Mononuclear cell (primary cell): ENCODE measurements at regions not wholly inside any gene's neighbourhood (a gene's known extent, or its start where the extent isn't known, plus 50 kb on each side); places are given as distances from the start of the nearest gene placed in this dataset.
"Not testable (repeated sequence)": the region's sequence is repeated elsewhere in the genome, so short reads cannot be mapped to it uniquely, and the experiment has no call there.

Experiments
- H3K27me3 ChIP-seq: 2 replicates; pipeline ENCODE4 v1.6.0; 2011; ENCODE audit warnings: low read length, control low read depth; ENCODE audit not compliant: insufficient read depth
- H3K4me1 ChIP-seq: 2 replicates; pipeline ENCODE4 v1.5.1; 2011; ENCODE audit warnings: mild to moderate bottlenecking, low read length, control low read depth; ENCODE audit not compliant: insufficient read depth
- H3K4me3 ChIP-seq: 2 replicates; pipeline ENCODE4 v1.5.1; 2011; ENCODE audit warnings: mild to moderate bottlenecking, low read length, moderate library complexity
- H3K9me3 ChIP-seq: 2 replicates; pipeline ENCODE4 v1.5.1; 2011; ENCODE audit warnings: low read depth, mild to moderate bottlenecking, control low read depth, low read length

DNA sequence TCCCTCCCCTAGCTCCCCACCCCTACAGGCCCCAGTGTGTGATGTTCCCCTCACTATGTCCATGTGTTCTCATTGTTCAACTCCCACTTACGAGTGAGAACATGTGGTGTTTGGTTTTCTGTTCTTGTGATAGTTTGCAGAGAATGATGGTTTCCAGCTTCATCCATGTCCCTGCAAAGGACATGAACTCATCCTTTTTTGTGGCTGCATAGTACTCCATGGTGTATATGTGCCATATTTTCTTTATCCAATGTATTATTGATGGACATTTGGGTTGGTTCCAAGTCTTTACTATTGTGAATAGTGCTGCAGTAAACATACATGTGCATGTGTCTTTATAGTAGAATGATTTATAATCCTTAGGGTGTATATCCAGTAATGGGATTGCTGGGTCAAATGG, 84.6 kb upstream of the HDDC2 start:
- not testable (repeated sequence) for H3K27me3 ChIP-seq, H3K9me3 ChIP-seq, H3K4me1 ChIP-seq, H3K4me3 ChIP-seq

DNA sequence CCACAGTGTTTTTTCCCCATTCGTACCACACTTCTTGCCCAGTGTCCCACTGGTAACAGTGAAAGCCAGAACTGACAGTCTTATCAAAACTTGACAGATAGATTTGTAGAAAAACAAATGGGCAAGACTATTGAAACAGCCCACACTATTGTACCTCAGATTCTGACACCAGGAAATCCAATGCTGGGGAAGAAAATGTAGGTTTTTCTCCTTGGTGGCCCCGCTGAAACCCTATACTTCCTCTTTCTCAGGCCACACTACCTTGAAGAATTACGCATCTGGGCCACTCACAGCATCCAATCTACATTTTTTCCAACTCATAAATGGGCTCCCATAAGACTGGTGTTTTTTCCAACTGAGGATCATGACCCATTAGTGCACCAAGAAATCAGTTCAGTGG, 90.9 kb upstream of the HDDC2 start:
- peaks cover 5% of the 10 kb centered on the region for H3K4me1 ChIP-seq
- no peaks in the 10 kb centered on the region for H3K27me3 ChIP-seq
- no peak overlapping the region for H3K4me3 ChIP-seq
- H3K9me3 ChIP-seq, result no peaks in the 10 kb centered on the region

- Histone ChIP-seq H3K27me3 (no peaks in the 10 kb centered on the region), H3K9me3 (no peaks in the 10 kb centered on the region), H3K4me3 (no peak overlapping the region), H3K4me1 (peaks cover 5% of the 10 kb centered on the region)
Measured at GRCh38 chr6:125393449-125393858, 91.7 kb upstream of the HDDC2 start.

DNA sequence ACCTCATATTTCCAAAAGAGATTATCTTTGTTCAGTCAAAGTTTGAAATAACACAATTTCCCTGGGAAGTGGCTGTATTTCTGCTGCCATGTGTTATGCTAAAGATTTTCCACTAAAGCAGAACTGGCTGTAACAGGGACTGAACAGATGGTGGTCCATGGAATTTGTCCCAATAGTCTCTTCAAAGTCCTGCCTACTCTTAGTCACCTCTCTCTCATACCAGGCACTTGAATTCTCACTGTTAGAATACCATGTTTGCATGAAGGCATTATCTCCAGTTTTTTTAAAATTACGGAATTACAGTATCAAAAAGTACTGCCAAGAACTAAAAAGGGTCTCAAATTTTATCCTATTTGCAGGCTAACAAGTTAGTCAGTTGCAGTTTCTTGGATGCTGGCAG, 105.0 kb upstream of the HDDC2 start:
- Histone ChIP-seq H3K27me3 (no peaks in the 10 kb centered on the region), H3K4me1 (no peaks in the 10 kb centered on the region)

GRCh38 chr6:125414507-125414906, 112.7 kb upstream of the HDDC2 start:
- Histone ChIP-seq H3K4me3 (no peak overlapping the region), H3K27me3 (no peaks in the 10 kb centered on the region), H3K9me3 (no peaks in the 10 kb centered on the region), H3K4me1 (no peaks in the 10 kb centered on the region)

More for the DNA sequence above, 105.0 kb upstream of the HDDC2 start:
- Histone ChIP-seq H3K9me3 (no peaks in the 10 kb centered on the region), H3K4me3 (no peak overlapping the region)

- Histone ChIP-seq H3K4me1 (no peaks in the 10 kb centered on the region), H3K4me3 (no peak overlapping the region), H3K27me3 (no peaks in the 10 kb centered on the region)
Measured at GRCh38 chr6:125415913-125416312, 114.1 kb upstream of the HDDC2 start.

GRCh38 chr6:125421836-125422235, 120.1 kb upstream of the HDDC2 start:
- no peak overlapping the region for H3K4me3 ChIP-seq
- no peaks in the 10 kb centered on the region for H3K9me3 ChIP-seq
- H3K27me3 ChIP-seq, result no peaks in the 10 kb centered on the region
- no peaks in the 10 kb centered on the region for H3K4me1 ChIP-seq

More at GRCh38 chr6:125415913-125416312, 114.1 kb upstream of the HDDC2 start:
- no peaks in the 10 kb centered on the region for H3K9me3 ChIP-seq

DNA sequence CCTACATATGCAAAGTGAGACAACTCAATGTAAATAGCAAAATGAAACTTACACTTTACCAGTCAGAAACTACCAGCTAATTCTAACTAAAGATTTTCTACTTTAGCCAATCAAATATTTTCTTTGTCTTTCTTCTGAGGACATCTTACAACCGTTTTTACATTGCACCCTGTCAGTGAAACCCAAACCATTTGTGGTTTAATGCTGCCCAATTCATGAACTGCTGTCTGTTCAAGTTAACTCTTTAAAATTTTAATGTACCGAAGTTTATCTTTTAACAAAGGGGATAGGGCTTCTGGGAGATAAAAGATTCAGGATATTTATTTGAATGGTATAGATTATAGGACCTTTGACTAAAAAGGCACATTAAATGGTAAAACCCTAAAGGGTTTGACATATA, 121.3 kb upstream of the HDDC2 start:
- no peaks in the 10 kb centered on the region for H3K27me3 ChIP-seq
- no peak overlapping the region for H3K4me3 ChIP-seq
- no peaks in the 10 kb centered on the region for H3K4me1 ChIP-seq
- no peaks in the 10 kb centered on the region for H3K9me3 ChIP-seq

DNA sequence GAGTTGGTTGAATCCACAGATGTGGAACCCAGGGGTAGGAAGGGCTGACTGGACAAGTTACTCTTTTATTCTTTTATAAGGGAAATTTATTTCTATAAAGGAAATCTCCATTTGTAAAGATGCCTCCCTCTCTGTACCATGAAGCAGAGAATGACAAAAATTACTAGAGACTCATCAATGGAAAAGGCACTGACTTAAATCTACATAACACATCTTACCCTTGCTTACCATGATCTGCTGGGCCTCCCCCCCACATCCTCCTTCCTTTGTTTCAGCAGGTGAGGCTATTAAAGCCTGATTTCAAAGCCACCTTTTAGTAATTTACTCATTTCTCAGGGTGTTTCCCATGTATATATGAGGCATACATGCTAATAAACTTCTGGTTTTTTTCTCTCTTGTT, 130.2 kb upstream of the HDDC2 start:
- Histone ChIP-seq H3K4me1 (no peaks in the 10 kb centered on the region), H3K27me3 (no peaks in the 10 kb centered on the region), H3K4me3 (no peak overlapping the region), H3K9me3 (no peaks in the 10 kb centered on the region)

DNA sequence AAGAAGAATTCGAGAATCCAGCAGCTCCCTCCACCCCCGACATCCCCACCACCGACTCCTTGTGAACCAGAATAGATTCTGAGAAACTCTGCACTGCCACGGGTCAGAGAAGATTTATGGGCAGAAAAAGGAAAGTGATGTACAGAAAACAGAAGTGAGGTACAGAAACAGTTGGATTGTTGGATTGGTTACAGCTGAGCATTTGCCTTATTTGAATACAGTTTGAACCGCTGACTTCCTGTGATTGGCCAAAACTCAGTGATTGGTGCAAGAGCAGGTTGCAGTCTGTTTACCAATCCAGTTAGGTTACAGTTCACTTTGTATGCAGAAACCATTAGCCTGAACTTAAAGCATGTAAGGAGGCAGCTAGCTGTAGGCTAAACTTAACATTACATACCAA, 131.2 kb upstream of the HDDC2 start:
- Histone ChIP-seq H3K9me3 (no peaks in the 10 kb centered on the region), H3K4me3 (no peak overlapping the region), H3K4me1 (no peaks in the 10 kb centered on the region), H3K27me3 (no peaks in the 10 kb centered on the region)

DNA sequence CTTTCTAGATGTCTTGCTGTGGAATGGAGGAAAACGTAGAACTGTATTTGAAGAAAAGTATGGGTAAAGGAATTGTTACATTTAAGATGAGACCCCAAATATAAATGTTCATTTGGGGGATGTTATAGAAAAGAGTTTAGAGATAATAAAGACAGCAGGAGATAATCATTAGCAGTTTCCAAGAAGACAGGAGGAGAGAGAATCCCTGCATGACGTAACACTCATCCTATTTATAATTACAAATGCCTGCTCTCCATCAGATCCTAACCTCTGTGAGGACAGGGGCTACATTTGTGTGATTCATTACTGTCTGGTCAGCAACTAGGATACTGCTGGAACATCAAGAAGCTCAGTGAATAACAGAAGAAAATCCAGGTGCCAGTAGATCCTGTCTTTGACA, 133.0 kb upstream of the HDDC2 start:
- H3K9me3 ChIP-seq, result no peaks in the 10 kb centered on the region
- no peak overlapping the region for H3K4me3 ChIP-seq
- no peaks in the 10 kb centered on the region for H3K4me1 ChIP-seq
- H3K27me3 ChIP-seq, result no peaks in the 10 kb centered on the region

GRCh38 chr6:125439512-125439911, 137.7 kb upstream of the HDDC2 start:
- Histone ChIP-seq H3K4me1 (no peaks in the 10 kb centered on the region), H3K4me3 (no peak overlapping the region), H3K27me3 (no peaks in the 10 kb centered on the region), H3K9me3 (no peaks in the 10 kb centered on the region)

GRCh38 chr6:125444006-125444923, 142.5 kb upstream of the HDDC2 start:
- H3K27me3 ChIP-seq, result no peaks in the 10 kb centered on the region
- H3K4me1 ChIP-seq, result no peaks in the 10 kb centered on the region
- H3K4me3 ChIP-seq, result no peak overlapping the region
- H3K9me3 ChIP-seq, result no peaks in the 10 kb centered on the region

DNA sequence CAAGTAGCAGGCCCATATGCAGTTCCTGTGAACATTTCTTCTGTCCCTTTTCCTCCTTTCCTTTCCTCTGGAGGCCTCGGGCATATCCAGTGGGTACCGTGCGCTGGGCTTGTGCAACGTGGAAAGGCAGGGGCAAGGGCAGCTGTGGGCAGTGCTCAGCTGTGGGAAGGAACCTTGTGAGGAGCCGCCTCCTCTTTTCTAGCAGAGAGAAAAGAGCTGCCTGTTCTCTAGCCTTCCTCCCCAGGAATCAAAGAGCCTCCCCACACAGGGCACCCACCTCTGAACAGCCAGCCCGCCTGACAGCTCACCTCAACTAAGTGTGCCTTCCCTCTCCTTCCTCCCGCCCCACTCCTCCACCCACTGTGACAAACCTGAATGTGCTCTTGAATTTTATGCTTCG, 143.3 kb upstream of the HDDC2 start:
- Histone ChIP-seq H3K9me3 (no peaks in the 10 kb centered on the region), H3K4me1 (no peaks in the 10 kb centered on the region), H3K4me3 (no peak overlapping the region), H3K27me3 (no peaks in the 10 kb centered on the region)

DNA sequence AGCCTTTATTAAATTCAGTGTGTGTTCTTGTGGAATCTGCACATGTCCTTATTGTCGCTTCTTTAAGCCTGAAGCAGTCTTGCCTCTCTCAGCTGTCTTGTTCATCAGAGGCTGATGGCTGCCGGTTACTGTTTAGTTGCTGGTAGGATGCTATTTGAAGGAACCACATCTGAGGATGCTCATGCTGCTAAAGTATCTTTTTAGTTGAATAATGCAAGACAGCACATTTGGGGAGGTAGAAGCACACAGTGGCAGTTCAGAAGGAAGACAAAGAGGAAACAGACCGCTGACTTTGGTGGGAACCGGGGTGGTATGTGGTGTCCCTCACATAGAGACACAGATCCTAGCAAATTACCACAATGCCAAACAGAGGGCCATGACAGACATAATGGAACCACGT, 144.2 kb upstream of the HDDC2 start:
- Histone ChIP-seq H3K4me1 (no peaks in the 10 kb centered on the region), H3K9me3 (no peaks in the 10 kb centered on the region), H3K27me3 (no peaks in the 10 kb centered on the region), H3K4me3 (no peak overlapping the region)

DNA sequence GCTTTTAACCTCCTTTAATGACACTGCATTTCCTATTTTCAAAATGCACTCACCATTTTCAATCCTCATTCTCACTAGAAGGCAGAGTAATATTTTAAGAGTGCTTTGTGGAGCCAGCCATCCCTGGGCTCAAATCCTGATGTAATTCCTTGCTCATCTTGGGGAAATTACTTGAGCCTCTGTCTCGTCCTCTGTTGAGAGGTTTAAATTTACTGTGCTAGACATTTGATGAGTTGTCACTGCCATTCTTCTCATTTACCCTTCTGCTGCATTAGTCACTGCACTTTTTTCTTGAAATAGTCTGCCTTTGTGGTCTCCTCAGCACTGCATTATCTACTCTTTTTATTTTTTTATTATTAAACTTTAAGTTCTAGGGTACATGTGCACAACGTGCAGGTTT, 150.0 kb upstream of the HDDC2 start:
- Histone ChIP-seq H3K4me3 (no peak overlapping the region), H3K9me3 (no peaks in the 10 kb centered on the region), H3K4me1 (no peaks in the 10 kb centered on the region), H3K27me3 (no peaks in the 10 kb centered on the region)
